K562 (cell line): ENCODE measurements at regions not wholly inside any gene's neighbourhood (a gene's known extent, or its start where the extent isn't known, plus 50 kb on each side); places are given as distances from the start of the nearest gene placed in this dataset.

Experiments used
- HDAC6 ChIP-seq: IDR thresholded peaks from 2 replicates; pipeline ENCODE4 v1.6.1; 2012; ENCODE audit warnings: low read depth, mild to moderate bottlenecking, control low read depth, inconsistent platforms, low read length, moderate library complexity
- KAT7 ChIP-seq: sonication (generic); formaldehyde crosslinking; IDR thresholded peaks from 2 replicates; pipeline ENCODE4 v1.8.0; 2022; ENCODE audit warnings: missing genetic modification reagents, mild to moderate bottlenecking, borderline replicate concordance
- LARP7 ChIP-seq: fragments of 450-650 bp; IDR thresholded peaks from 2 replicates; pipeline ENCODE4 v1.6.1; 2016
- RBBP5 ChIP-seq: fragments of 200-600 bp; sonication (generic); IDR thresholded peaks from 2 replicates; pipeline ENCODE4 v1.6.1; 2012; ENCODE audit warnings: borderline replicate concordance, mild to moderate bottlenecking, low read length, control low read depth, inconsistent platforms; ENCODE audit not compliant: insufficient read depth, poor library complexity, severe bottlenecking
- SAFB ChIP-seq: fragments of 200-400 bp; formaldehyde crosslinking; IDR thresholded peaks from 2 replicates; pipeline ENCODE4 v1.6.1; 2017; ENCODE audit warnings: low read depth, low read length, borderline replicate concordance
- SIX5 ChIP-seq, 2 experiments: IDR thresholded peaks; 2 replicates each; pipeline ENCODE4 v1.6.1; 2011; ENCODE audit warnings: low read length in 2 of 2, borderline replicate concordance in 1 of 2, low read depth in 1 of 2, mild to moderate bottlenecking in 1 of 2, moderate library complexity in 1 of 2; ENCODE audit not compliant: insufficient read depth in 1 of 2
- SNIP1 ChIP-seq: fragments of 450-650 bp; IDR thresholded peaks from 2 replicates; pipeline ENCODE4 v1.7.1; 2017; ENCODE audit warnings: low read depth, mild to moderate bottlenecking
- YBX1 ChIP-seq: fragments of 450-650 bp; IDR thresholded peaks from 2 replicates; pipeline ENCODE4 v1.7.1; 2016; ENCODE audit warnings: mild to moderate bottlenecking
- ZBTB17 ChIP-seq: fragments of 450-650 bp; formaldehyde crosslinking; IDR thresholded peaks from 2 replicates; pipeline ENCODE4 v1.4.0; 2020; ENCODE audit warnings: mild to moderate bottlenecking
- ZBTB40 ChIP-seq, 2 experiments: fragments of 450-650 bp in 1 of 2; sonication (generic) in 1 of 2; formaldehyde crosslinking in 1 of 2; IDR thresholded peaks; 2 replicates each; pipeline versions ENCODE4 v1.7.1 to v1.9.0; 2016 to 2022; ENCODE audit warnings: inconsistent platforms in 1 of 2, mild to moderate bottlenecking in 1 of 2, missing genetic modification reagents in 1 of 2

GRCh38 chr16:85171004-85171758 lies 58.9 kb upstream of the CIBAR2 start (continued):
- TF ChIP-seq ZBTB40 (IDR thresholded peaks at IDR 0.05) (0 out of 2 replicates have a peak, but pooled peaks have one; percentile 14), ZBTB40 (CRISPR knock-in tag; IDR thresholded peaks at IDR 0.05) (no peak), SAFB (no peak), KAT7 (CRISPR knock-in tag) (no peak; the same call in 1 of the 2 replicates), SNIP1 (no peak), HDAC6 (no peak), SIX5 (IDR thresholded peaks at IDR 0.05; ENCODE audit: borderline replicate concordance in 1 of 2, insufficient read depth in 1 of 2, low read depth in 1 of 2, low read length in 2 of 2) (no peak), RBBP5 (peak; percentile 11), YBX1 (no peak), ZBTB17 (CRISPR knock-in tag) (no peak), LARP7 (no peak)
